ENCODE measurements at regions not wholly inside any gene's neighbourhood (a gene's known extent, or its start where the extent isn't known, plus 50 kb on each side); places are given as distances from the start of the nearest gene placed in this dataset.
"Not testable (repeated sequence)": the region's sequence is repeated elsewhere in the genome, so short reads cannot be mapped to it uniquely, and the experiment has no call there.

DNA sequence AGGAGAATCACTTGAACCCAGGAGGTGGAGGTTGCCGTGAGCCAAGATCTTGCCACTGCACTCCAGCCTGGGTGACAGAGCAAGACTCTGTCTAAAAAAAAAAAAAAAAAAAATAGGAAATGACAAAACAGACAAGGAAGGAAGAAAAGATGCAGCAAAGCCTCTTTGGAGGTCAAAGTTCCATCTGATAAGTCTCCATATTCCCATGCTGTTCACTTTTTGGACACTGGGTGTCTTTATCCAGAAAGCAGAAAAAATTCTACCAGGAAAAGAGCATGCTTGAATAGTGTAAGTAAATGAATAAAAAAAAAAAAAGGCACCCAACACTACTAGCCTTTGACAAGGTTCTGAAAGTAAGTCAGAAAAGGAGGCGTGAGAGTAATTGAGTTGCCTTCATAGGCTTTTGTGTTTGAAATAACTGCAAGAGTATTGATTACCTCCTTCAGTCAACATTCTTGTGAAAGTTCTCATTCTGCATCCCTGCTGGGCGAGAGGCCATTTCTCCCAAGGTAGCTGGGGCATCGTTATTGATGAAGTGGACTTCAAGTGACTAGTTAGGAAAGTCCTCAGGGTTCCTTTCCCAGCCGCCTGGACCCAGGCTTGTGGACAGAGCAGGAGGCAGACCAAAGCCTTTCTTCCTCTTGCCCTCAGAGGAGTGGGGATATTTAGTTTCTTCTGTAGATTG is 133.3 kb upstream of the KIF5B start:
- Histone ChIP-seq H3K4me1 (ENCODE audit: control insufficient read depth, insufficient read depth, low read length) (no peaks in the 10 kb centered on the region), H3K36me3 (ENCODE audit: control insufficient read depth, insufficient read depth, low read length, severe bottlenecking) (no peaks in the 10 kb centered on the region), H3K9me3 (ENCODE audit: control insufficient read depth, low read length) (no peaks in the 10 kb centered on the region), H3K27me3 (replicated peaks; ENCODE audit: control insufficient read depth, insufficient read depth, low read length) (no peaks in the 10 kb centered on the region), H3K9ac (ENCODE audit: low read length) (no peak overlapping the region), H3K4me3 (ENCODE audit: low read length) (no peak overlapping the region)
- no peak for DNase-seq (ENCODE audit: low read depth)

DNA sequence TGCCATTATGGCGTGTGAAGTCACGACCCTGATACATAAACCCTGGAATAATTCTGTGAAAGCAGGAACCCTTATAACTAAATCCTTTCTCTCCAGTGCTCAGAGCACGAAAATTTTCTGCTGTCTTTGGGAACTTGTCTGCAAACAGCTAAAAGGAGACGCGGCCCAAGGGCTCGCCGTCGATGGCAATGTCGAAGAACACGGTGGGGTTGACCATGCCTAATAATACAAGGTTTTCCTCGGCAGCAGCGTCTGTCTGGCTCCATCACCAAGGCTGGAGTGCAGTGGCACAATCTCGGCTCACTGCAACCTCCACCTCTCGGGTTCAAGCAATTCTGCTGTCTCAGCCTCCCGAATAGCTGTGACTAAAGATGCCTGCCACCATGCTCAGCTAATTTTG is 132.4 kb upstream of the KIF5B start:
- DNase-seq (ENCODE audit: low read depth); H3K4me1 ChIP-seq (ENCODE audit: control insufficient read depth, insufficient read depth, low read length); H3K9me3 ChIP-seq (ENCODE audit: control insufficient read depth, low read length); H3K36me3 ChIP-seq (ENCODE audit: control insufficient read depth, insufficient read depth, low read length, severe bottlenecking); H3K4me3 ChIP-seq (ENCODE audit: low read length); H3K27me3 ChIP-seq (replicated peaks; ENCODE audit: control insufficient read depth, insufficient read depth, low read length); H3K9ac ChIP-seq (ENCODE audit: low read length): not testable (repeated sequence)

DNA sequence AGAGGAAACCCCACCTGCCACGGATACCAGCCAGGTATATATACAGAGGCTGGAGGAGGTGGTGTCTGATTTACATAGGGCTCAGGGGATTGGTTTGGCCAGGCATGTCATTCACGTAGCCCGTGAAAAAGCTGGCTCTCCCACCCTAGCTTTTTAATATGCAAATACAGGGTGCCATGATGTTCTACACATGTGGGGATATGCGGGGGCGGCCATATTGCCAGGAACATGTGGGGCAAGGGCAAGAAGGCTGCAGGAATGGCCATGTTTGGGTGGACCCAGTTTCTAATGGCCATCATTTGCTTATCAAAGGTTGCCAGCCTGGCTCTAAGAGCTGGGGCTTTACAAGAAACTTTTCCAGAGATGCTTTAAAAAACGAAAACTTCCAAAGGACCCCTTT is 131.5 kb upstream of the KIF5B start:
- no peaks in the 10 kb centered on the region for H3K36me3 ChIP-seq (ENCODE audit: control insufficient read depth, insufficient read depth, low read length, severe bottlenecking)
- no peak overlapping the region for H3K4me3 ChIP-seq (ENCODE audit: low read length)
- no peaks in the 10 kb centered on the region for H3K4me1 ChIP-seq (ENCODE audit: control insufficient read depth, insufficient read depth, low read length)
- no peak for DNase-seq (ENCODE audit: low read depth)
- H3K9ac ChIP-seq (ENCODE audit: low read length), result no peak overlapping the region
- no peaks in the 10 kb centered on the region for H3K27me3 ChIP-seq (replicated peaks; ENCODE audit: control insufficient read depth, insufficient read depth, low read length)
- H3K9me3 ChIP-seq (ENCODE audit: control insufficient read depth, low read length), result no peaks in the 10 kb centered on the region

- H3K4me1 ChIP-seq (ENCODE audit: control insufficient read depth, insufficient read depth, low read length); H3K27me3 ChIP-seq (replicated peaks; ENCODE audit: control insufficient read depth, insufficient read depth, low read length); H3K9me3 ChIP-seq (ENCODE audit: control insufficient read depth, low read length); H3K36me3 ChIP-seq (ENCODE audit: control insufficient read depth, insufficient read depth, low read length, severe bottlenecking); H3K9ac ChIP-seq (ENCODE audit: low read length); DNase-seq (ENCODE audit: low read depth); H3K4me3 ChIP-seq (ENCODE audit: low read length): not testable (repeated sequence)
Observed at GRCh38 chr10:32183652-32184051, 127.4 kb upstream of the KIF5B start.

GRCh38 chr10:32182476-32182875 is 126.3 kb upstream of the KIF5B start:
- DNase-seq (ENCODE audit: low read depth), result no peak
- H3K36me3 ChIP-seq (ENCODE audit: control insufficient read depth, insufficient read depth, low read length, severe bottlenecking), result no peaks in the 10 kb centered on the region
- no peaks in the 10 kb centered on the region for H3K27me3 ChIP-seq (replicated peaks; ENCODE audit: control insufficient read depth, insufficient read depth, low read length)
- H3K9ac ChIP-seq (ENCODE audit: low read length), result no peak overlapping the region
- H3K4me1 ChIP-seq (ENCODE audit: control insufficient read depth, insufficient read depth, low read length), result no peaks in the 10 kb centered on the region
- H3K4me3 ChIP-seq (ENCODE audit: low read length), result no peak overlapping the region
- H3K9me3 ChIP-seq (ENCODE audit: control insufficient read depth, low read length), result no peaks in the 10 kb centered on the region

GRCh38 chr10:32180390-32181280 is 124.4 kb upstream of the KIF5B start:
- Histone ChIP-seq H3K9ac (ENCODE audit: low read length) (no peak overlapping the region), H3K27me3 (replicated peaks; ENCODE audit: control insufficient read depth, insufficient read depth, low read length) (no peaks in the 10 kb centered on the region), H3K9me3 (ENCODE audit: control insufficient read depth, low read length) (no peaks in the 10 kb centered on the region), H3K4me1 (ENCODE audit: control insufficient read depth, insufficient read depth, low read length) (no peaks in the 10 kb centered on the region), H3K4me3 (ENCODE audit: low read length) (no peak overlapping the region), H3K36me3 (ENCODE audit: control insufficient read depth, insufficient read depth, low read length, severe bottlenecking) (no peaks in the 10 kb centered on the region)
- peak; percentile 12 for DNase-seq (ENCODE audit: low read depth)

- Histone ChIP-seq H3K36me3 (ENCODE audit: control insufficient read depth, insufficient read depth, low read length, severe bottlenecking) (no peaks in the 10 kb centered on the region), H3K27me3 (replicated peaks; ENCODE audit: control insufficient read depth, insufficient read depth, low read length) (no peaks in the 10 kb centered on the region), H3K9me3 (ENCODE audit: control insufficient read depth, low read length) (no peaks in the 10 kb centered on the region), H3K9ac (ENCODE audit: low read length) (no peak overlapping the region), H3K4me3 (ENCODE audit: low read length) (no peak overlapping the region), H3K4me1 (ENCODE audit: control insufficient read depth, insufficient read depth, low read length) (no peaks in the 10 kb centered on the region)
- no peak for DNase-seq (ENCODE audit: low read depth)
Observed at GRCh38 chr10:32179836-32180235, 123.6 kb upstream of the KIF5B start.

DNA sequence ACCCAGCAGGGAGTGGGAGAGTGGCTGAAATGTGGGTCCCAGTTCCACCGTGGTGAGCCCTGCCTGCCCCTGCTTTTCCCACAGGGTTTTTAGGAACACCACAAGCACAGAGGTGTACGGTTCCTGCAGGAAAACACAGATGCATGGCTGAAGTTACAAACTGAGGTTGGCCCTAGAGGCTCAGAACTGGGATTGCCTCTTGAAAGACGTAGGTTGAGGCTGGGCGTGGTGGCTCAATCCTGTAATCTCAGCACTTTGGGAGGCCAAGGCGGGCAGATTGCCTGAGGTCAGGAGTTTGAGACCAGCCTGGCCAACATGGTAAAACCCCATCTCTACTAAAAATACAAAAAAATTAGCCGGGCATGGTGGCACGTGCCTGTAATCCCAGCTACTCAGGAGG is 121.4 kb upstream of the KIF5B start:
- not testable (repeated sequence) for H3K27me3 ChIP-seq (replicated peaks; ENCODE audit: control insufficient read depth, insufficient read depth, low read length); H3K9me3 ChIP-seq (ENCODE audit: control insufficient read depth, low read length); H3K4me1 ChIP-seq (ENCODE audit: control insufficient read depth, insufficient read depth, low read length); DNase-seq (ENCODE audit: low read depth); H3K9ac ChIP-seq (ENCODE audit: low read length); H3K4me3 ChIP-seq (ENCODE audit: low read length); H3K36me3 ChIP-seq (ENCODE audit: control insufficient read depth, insufficient read depth, low read length, severe bottlenecking)

- Histone ChIP-seq H3K4me1 (ENCODE audit: control insufficient read depth, insufficient read depth, low read length) (no peaks in the 10 kb centered on the region), H3K9ac (ENCODE audit: low read length) (no peak overlapping the region), H3K27me3 (replicated peaks; ENCODE audit: control insufficient read depth, insufficient read depth, low read length) (no peaks in the 10 kb centered on the region)
Observed at GRCh38 chr10:32175629-32176028, 119.4 kb upstream of the KIF5B start.

DNA sequence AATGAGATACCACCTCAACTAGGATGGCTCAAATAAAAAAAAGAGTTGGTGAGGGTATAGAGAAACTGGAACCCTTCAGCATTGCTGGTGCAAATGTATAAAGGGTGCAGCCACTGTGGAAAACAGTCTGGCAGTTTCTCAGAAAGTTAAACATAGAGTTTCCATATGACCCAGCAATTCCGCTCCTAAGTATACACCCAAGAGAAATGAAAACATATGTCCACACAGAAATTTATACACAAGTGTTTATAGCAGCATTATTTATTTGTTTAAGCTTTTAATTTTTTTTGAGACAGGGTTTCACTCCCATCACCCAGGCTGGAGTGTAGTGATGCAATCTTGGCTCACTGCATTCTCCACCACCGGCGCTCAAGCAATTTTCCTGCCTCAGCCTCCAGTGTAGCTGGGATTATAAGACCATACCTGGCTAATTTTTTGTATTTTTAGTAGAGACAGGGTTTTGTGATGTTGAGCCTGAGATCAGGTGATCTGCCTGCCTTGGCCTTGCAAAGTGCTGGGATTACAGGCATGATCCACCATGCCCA is 118.2 kb upstream of the KIF5B start:
- H3K4me3 ChIP-seq (ENCODE audit: low read length), result no peak overlapping the region
- H3K27me3 ChIP-seq (replicated peaks; ENCODE audit: control insufficient read depth, insufficient read depth, low read length), result no peaks in the 10 kb centered on the region
- no peaks in the 10 kb centered on the region for H3K9me3 ChIP-seq (ENCODE audit: control insufficient read depth, low read length)
- H3K36me3 ChIP-seq (ENCODE audit: control insufficient read depth, insufficient read depth, low read length, severe bottlenecking), result no peaks in the 10 kb centered on the region
- no peak overlapping the region for H3K9ac ChIP-seq (ENCODE audit: low read length)
- no peaks in the 10 kb centered on the region for H3K4me1 ChIP-seq (ENCODE audit: control insufficient read depth, insufficient read depth, low read length)
- no peak for DNase-seq (ENCODE audit: low read depth)

More at GRCh38 chr10:32175629-32176028, 119.4 kb upstream of the KIF5B start:
- Histone ChIP-seq H3K36me3 (ENCODE audit: control insufficient read depth, insufficient read depth, low read length, severe bottlenecking) (no peaks in the 10 kb centered on the region), H3K4me3 (ENCODE audit: low read length) (no peak overlapping the region), H3K9me3 (ENCODE audit: control insufficient read depth, low read length) (no peaks in the 10 kb centered on the region)
- no peak for DNase-seq (ENCODE audit: low read depth)

DNA sequence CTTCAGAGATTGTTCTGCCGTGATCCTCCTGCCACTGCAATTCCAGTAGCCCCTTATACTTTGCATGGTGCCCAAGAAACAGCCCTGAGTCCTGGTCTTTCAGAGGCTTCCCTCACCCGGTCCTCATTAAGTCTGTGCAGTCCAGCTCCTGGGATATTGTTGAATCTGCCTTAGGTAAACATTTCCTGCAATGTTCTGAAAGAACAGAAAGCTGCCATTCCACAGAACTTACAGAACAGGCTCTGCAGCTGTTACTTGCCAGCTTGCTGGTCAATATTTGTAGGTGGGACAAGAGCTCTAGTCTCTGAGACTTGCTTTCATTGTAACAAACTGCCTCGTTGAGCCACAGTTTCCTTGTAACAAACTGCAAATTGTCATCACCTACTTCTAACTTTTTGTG is 115.0 kb upstream of the KIF5B start:
- Histone ChIP-seq H3K27me3 (replicated peaks; ENCODE audit: control insufficient read depth, insufficient read depth, low read length) (no peaks in the 10 kb centered on the region), H3K4me1 (ENCODE audit: control insufficient read depth, insufficient read depth, low read length) (no peaks in the 10 kb centered on the region), H3K9me3 (ENCODE audit: control insufficient read depth, low read length) (no peaks in the 10 kb centered on the region), H3K9ac (ENCODE audit: low read length) (no peak overlapping the region), H3K4me3 (ENCODE audit: low read length) (no peak overlapping the region), H3K36me3 (ENCODE audit: control insufficient read depth, insufficient read depth, low read length, severe bottlenecking) (no peaks in the 10 kb centered on the region)
- peak; percentile 29 for DNase-seq (ENCODE audit: low read depth)
